H1 (cell line): ENCODE measurements at regions not wholly inside any gene's neighbourhood (a gene's known extent, or its start where the extent isn't known, plus 50 kb on each side); places are given as distances from the start of the nearest gene placed in this dataset.

Experiments used
- CBX8 ChIP-seq: fragments of 300-800, 300-1000 bp; sonication (generic); IDR thresholded peaks from 2 replicates; pipeline ENCODE4 v1.7.1; 2016; ENCODE audit warnings: low read depth, low read length, borderline replicate concordance
- CREB1 ChIP-seq: IDR thresholded peaks from 2 replicates; pipeline ENCODE4 v1.6.1; 2012; ENCODE audit warnings: inconsistent platforms
- E2F6 ChIP-seq: IDR thresholded peaks from 2 replicates; pipeline ENCODE4 v1.6.1; 2012; ENCODE audit warnings: inconsistent platforms
- EZH2 ChIP-seq: fragments of 200-600 bp; sonication (generic); IDR thresholded peaks from 2 replicates; pipeline ENCODE4 v1.7.1; 2012; ENCODE audit warnings: low read depth, mild to moderate bottlenecking, moderate library complexity, low read length, inconsistent platforms; ENCODE audit not compliant: severe bottlenecking
- SIN3A ChIP-seq, 2 experiments: IDR thresholded peaks in 1 of 2; conservative IDR thresholded peaks in 1 of 2; 2 replicates each; pipeline ENCODE4 v1.6.1; 2011 to 2012; ENCODE audit warnings: low read length in 2 of 2, improper control_type of control experiment in 1 of 2, low read depth in 1 of 2, mild to moderate bottlenecking in 1 of 2

GRCh38 chr10:29150010-29150409, 138.9 kb upstream of the LYZL1 start (continued):
- TF ChIP-seq SIN3A (conservative IDR thresholded peaks at IDR 0.05 in 1 of 2, IDR thresholded peaks at IDR 0.05 in 1 of 2; ENCODE audit: low read depth in 1 of 2, low read length in 2 of 2), result no peak
- TF ChIP-seq CBX8, result no peak
- no peak for TF ChIP-seq E2F6
- no peak for TF ChIP-seq EZH2
- TF ChIP-seq CREB1, result no peak
